ENCODE measurements at regions not wholly inside any gene's neighbourhood (a gene's known extent, or its start where the extent isn't known, plus 50 kb on each side); places are given as distances from the start of the nearest gene placed in this dataset.

GRCh38 chr21:21730512-21730911, 732.3 kb downstream of the NCAM2 start:
- DNase-seq: no peak

GRCh38 chr21:21731626-21732025, 733.4 kb downstream of the NCAM2 start:
- DNase-seq: no peak

- no peak for DNase-seq
Measured at GRCh38 chr21:21734088-21734487, 735.9 kb downstream of the NCAM2 start.

- DNase-seq: no peak
Measured at GRCh38 chr21:21737186-21737585, 739.0 kb downstream of the NCAM2 start.

DNA sequence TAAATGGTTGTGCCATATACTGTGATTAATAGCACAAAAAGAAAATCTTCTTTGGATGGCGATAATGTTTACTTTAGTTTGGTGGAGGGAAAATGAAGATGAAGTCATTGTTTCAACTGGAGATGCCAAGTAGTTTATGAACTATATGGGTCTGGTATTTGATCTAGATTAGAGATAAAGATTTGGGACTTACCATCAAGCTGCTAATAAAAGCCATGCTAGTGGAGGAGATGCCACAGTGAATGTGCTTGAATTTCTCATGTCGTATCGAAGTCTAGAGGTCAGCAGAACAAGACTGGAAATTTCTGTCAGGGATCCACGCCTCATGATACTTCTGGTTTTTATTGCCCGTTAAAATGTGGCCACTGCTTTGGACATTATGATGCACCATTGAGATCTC, 742.0 kb downstream of the NCAM2 start:
- DNase-seq: no peak

GRCh38 chr21:21750124-21750825, 752.1 kb downstream of the NCAM2 start:
- no peak for DNase-seq

DNA sequence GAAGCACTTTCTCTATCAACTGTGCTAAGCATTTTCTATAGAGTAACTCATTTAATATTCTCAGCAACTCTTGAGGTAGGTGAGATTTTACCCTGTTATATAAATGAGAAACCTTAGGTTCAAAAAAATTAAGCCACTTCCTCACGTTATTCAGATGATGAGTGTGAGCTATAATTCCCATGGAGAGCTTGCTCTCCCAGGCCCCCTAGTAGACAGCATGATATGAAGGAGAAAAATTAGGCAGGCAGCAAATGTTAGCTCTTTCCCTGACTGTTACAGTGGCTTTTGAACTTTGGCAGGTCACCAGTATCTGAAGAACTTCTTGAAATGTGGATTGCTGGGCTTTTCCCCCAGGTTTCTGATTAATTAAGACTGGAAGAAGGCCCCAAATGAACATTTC, 753.1 kb downstream of the NCAM2 start:
- no peak for DNase-seq

- DNase-seq: no peak
Measured at GRCh38 chr21:21762855-21763254, 764.6 kb downstream of the NCAM2 start.

DNA sequence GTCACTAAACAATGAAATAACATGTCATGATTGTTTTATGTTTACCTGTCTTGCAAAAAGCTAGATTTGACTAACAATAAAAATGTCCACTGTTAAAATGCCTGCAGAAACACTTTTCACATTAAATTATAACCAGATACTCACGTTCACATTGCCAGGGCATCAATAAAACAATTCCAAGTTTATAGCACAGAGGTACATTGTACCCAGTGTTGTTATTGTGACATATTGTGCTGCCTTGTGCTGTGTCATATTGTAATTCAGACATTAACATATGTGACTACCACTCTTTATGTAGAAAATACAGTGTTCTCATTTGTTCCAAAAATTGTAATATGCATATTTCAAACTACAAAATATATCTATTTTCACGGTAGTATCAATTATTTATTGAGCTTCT, 766.1 kb downstream of the NCAM2 start:
- no peak for DNase-seq

- DNase-seq: no peak
Measured at GRCh38 chr21:21767276-21767675, 769.1 kb downstream of the NCAM2 start.

DNA sequence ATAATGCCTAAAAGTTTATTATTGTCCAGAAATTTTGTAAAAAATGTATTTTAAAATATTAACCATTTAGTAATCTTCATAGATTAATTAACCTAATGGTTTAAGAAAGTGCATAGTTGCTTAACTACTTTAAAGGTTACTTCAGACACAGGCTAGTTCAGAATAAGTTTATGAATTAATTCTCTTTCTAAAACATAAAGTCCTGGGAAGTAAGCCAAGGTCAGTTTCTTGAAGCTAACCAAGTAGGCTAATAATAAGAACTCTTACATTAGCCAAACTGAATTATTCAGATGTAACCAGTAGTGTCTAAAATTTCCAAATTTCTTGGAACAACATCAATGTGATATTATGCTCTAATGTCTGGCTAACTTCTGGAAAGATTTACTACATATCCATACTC, 790.4 kb downstream of the NCAM2 start:
- DNase-seq: no peak

DNA sequence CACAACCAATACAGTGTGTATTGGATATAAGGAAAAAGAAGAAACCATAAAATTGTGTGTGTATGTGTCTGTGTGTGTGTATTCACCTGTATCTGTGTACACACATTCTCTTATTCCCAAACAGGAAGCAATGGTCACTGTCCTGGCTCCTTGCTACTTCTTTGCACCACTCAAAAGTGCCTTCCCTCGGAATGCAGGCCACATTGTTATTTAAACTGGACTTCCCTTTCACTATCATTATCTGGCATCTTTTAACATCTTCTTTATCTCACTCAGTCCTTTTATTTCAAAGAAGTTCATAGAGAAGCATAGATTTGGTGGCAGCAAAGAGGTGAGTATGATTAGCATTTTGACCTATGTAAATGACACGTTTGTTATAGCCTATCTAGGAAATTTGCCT, 803.7 kb downstream of the NCAM2 start:
- no peak for DNase-seq

- peak; percentile 84 for DNase-seq
Measured at GRCh38 chr21:21806711-21807597, 808.7 kb downstream of the NCAM2 start.

DNA sequence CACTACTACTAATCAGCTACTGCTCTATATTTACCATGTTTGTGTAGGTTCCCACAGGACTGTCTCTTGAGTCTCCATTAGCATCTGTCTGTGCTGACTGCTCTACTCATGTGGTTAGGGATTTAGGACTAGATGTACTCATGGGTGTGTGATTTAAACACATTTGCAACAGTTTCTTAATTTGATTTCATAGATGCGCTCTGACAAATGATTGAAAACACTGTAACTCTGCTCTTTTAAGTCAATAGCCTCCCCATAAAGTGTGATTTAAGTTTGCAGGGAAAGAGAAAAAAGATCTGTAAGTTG, 809.3 kb downstream of the NCAM2 start:
- no peak for DNase-seq

DNA sequence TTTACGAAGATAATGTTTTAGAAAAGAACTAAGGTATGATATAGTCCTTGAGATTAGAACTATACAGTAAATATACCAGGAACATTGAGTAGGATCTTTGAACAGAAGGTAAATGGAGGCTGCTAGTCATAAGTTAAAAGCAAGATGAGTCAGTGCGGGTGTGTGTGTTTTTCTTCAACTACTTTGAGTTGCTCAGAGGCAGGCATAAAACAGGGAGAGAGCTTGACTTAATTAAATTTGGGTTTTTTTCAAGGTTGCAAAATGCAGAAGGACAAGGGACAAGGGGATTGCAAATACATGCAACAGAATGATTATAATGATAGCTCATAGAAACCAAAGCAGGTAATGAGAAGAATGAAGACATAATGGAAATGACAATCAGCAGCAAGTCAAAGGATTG, 815.1 kb downstream of the NCAM2 start:
- DNase-seq: no peak

- no peak for DNase-seq
Measured at GRCh38 chr21:21813934-21814333, 815.7 kb downstream of the NCAM2 start.

- no peak for DNase-seq
Measured at GRCh38 chr21:21816778-21817177, 818.6 kb downstream of the NCAM2 start.

DNA sequence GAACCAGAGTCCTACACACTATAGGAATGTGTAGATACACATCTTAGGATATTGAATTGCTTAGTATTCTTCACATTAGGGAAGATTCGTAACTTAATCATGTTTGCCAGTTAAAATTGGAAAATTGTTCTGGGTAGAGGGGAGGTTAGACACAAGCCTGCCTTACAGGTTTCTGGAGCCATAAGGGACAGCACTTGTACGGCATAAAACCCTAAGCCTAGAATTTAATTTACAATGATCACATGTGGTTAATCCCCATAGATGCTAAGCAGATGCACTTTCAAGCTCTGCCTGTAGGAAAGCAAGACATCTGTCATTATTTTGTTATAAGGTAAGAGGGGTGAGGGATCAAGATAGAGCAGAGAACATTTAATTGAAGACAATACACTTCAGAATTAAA, 820.7 kb downstream of the NCAM2 start:
- DNase-seq: peak; percentile 9

DNA sequence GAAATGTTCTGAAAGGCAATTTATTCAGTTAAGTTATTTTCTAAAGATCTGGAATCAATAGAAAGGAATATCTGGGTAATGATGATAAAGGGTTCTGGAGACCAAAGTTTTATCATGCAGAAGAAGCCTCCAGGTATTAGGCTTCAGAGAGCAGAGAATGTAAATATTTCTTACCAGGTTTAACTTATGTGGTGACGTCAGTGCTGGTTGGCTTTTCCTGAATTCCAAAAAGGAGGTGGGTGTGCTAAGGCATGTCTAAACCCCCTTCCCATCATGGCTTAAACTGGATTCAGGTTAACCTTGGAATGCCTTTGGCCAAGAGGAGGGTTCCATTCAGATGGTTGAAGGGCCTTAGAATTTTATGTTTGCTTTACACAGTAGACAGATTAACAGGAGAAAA, 829.9 kb downstream of the NCAM2 start:
- no peak for DNase-seq

DNA sequence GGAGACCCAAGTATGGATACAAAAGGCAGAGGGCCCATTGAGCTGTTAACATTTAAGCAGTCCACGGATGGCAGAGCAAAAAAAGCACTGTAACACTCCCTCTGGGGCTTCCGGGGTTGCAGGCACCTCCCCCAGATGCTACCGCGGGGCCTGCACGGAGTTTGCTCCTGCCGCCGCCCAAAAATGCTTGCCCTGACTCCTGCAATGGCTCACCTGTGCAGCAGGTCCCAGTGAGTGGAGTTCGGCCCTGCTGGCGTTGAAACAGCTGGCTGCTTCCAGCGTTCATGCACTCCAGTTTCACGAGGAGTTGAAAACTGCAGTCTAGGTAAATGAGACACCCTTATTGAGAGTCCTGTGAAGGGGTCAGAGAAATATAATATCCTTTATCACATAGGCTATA, 832.8 kb downstream of the NCAM2 start:
- no peak for DNase-seq

DNA sequence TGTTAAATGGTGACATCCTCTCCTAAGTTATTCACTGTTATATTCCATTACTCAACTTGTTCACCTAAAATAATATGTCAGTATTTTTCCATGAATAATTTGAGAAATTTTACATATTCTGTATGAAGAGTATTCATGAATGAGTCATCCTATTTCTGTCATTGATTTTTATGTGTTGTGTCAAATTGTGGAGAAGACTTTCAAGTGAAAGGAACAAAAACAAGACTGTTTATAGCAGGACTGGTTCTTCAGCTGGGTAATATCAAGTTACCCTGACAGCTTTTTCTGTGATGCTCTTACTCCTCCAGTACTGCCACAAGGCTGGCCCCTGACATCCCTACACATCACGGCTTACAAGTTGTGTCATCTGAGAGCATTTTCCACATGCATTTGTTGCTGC, 847.7 kb downstream of the NCAM2 start:
- no peak for DNase-seq

GRCh38 chr21:21851205-21851604, 853.0 kb downstream of the NCAM2 start:
- no peak for DNase-seq

GRCh38 chr21:21851657-21852056, 853.4 kb downstream of the NCAM2 start:
- peak; percentile 69 for DNase-seq

- DNase-seq: no peak
Measured at GRCh38 chr21:21858502-21859334, 860.5 kb downstream of the NCAM2 start.
